NCI-H2196 treated with DMSO at 0.1 percent for 48 hours (cell line): ENCODE measurements at regions not wholly inside any gene's neighbourhood (a gene's known extent, or its start where the extent isn't known, plus 50 kb on each side); places are given as distances from the start of the nearest gene placed in this dataset.

ENCODE experiments used
- DNase-seq: peaks from one replicate; lab custom pipeline; 2025; ENCODE audit not compliant: unreplicated experiment; lab: John Stamatoyannopoulos, UW

GRCh38 chr16:13550254-13550653 is 369.7 kb upstream of the ERCC4 start:
- no peak for DNase-seq

DNA sequence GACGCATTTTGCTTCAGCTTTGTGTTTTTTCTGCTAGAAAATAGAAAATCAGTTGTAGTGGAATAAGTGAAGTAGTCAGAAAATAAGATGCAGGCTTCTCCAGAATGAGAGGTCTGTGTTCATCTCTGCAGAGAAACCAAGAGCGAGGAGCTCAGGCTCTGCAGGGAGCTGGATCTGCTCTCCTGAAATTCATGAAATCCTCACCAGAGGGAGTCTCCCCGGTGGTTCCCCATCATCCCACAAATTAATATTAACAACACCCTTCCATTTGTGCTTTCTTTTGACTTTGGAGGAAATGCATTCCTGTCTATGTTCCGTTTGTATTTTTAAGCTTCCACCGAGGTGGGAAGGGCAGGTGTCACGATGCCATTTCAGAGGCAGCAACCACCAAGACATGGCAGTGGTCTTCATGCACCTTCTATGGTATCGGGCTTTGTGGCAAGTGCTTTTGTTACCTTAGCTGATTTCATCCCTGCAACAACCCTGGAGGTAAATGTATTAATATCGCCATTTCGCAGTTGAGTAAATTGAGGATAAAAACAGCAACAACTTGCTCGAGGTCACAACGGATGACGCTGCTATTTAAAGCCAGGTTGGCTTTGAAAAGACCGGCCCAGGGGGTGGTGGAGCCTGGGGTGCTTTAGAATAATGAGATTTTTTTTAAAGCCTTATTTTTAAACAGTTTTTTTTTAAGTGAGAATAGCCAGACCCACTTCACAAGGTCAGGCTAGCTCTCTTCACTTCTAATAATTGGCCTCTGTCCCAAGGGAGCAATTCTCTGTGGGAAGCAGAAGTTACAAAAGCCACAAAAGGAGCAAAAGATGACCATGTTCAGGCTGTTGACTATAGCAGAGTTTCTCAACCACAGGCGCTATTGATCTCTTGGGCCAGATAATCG is 367.6 kb upstream of the ERCC4 start:
- no peak for DNase-seq

DNA sequence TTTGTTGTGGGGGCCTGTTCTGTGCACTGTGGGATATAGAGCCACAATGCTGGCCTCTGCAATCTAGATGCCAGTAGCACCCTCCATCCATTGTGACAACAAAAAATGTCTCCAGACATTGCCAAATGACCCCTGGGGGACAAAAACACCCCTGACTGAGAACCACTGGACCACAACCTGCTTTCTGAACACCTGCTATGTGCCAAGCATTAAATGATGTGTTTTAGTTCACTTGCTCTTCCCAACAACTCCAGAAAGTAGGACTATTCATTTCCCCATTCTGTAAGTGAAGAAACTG is 367.0 kb upstream of the ERCC4 start:
- DNase-seq: no peak

DNA sequence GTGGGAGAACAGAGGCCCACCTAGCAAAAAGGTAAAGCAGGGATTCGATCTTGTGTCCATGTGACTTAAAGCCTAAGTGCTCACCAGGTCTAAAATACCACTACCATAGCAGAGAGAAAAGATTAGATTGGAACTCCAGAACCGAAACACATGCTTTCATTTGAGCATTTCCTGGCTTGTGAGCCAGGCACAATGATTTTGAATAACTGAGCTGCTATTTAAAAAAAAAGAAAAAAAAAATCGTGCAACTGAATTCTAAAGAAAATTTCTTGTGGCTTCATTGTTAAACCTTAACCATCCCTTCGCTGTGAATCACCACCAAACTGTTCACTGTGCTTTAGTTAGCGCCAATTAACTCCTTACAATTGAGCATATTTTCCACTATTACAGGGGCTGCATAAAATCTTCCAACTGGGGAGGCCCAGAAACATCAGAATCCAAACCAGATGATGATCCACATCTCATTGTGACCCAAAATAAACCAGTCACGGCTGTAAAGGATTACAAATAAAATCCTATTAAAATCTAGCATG is 366.4 kb upstream of the ERCC4 start:
- no peak for DNase-seq

GRCh38 chr16:13554005-13554404 is 365.9 kb upstream of the ERCC4 start:
- no peak for DNase-seq

DNA sequence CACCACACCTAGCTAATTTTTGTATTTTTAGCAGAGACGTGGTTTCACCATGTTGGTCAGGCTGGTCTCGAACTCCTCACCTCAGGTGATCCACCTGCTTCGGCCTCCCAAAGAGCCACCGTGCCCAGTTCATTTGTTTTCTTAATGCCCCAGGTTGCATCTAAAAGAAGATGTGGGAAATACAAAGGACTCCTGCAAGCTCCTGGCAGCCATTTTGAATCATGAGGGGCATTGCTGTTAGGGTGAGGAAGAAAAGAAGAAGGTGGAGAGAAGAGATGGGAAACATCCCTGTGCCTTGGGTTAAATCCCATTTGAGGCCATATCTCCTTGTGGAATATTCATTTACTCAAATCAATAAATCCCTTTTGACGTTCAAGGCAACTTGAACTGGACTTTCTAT is 365.3 kb upstream of the ERCC4 start:
- no peak for DNase-seq

DNA sequence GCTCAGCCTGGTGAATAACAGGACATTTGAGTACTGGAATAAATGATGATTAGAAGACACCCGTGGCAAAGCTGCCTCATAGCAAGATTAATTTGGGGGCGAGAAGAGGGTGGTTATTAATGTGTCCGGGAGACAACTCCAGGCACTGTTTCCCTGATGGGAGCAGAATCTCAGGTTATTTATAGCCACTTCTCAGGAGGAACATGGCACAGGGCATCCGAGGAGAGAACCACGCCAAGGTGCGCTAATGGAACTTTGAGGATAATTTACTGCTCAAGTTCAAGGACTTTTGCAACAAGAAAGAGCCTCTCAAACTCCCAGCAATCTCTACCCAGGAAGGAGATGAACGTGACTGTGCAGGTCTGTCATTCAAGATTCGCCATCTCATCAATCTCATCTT is 362.5 kb upstream of the ERCC4 start:
- DNase-seq: no peak

DNA sequence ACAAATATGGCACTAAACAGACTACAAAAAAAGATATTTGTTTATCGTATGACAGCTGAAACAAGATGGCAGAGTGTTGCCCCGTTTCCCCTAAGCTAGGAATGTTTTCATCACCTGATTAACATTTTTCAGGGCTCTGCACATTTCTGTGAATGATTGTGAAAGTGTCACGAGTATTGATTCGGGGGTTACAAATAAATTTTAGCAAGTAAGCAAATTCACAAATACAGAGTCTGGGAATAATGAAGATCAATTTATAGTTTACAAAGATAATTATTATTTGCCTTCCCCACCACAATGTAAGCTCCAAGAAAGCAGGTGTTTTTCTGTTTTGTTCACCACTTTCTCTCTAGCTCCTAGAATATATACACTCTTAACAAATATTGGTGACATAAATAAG is 361.2 kb upstream of the ERCC4 start:
- DNase-seq: no peak

DNA sequence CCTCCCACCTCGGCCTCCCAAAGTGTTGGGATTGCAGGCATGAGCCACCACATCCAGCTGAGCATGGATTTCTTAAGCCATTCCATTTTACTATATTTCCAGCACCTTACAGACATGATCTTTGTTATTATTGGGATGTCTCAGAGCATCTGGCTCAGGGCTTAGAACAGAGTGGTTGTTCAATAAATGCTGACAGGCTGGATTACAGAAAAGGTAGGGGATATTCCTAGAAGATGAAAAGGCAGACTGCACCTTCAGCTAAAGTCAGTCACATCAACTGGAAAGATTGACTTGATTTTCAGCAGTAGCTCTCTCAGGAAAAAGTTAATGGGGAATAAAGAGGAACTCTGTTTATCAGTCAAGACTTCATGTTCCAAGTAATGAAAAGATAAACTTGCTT is 360.3 kb upstream of the ERCC4 start:
- DNase-seq: no peak

- no peak for DNase-seq
Measured at GRCh38 chr16:13560151-13560550, 359.8 kb upstream of the ERCC4 start.

DNA sequence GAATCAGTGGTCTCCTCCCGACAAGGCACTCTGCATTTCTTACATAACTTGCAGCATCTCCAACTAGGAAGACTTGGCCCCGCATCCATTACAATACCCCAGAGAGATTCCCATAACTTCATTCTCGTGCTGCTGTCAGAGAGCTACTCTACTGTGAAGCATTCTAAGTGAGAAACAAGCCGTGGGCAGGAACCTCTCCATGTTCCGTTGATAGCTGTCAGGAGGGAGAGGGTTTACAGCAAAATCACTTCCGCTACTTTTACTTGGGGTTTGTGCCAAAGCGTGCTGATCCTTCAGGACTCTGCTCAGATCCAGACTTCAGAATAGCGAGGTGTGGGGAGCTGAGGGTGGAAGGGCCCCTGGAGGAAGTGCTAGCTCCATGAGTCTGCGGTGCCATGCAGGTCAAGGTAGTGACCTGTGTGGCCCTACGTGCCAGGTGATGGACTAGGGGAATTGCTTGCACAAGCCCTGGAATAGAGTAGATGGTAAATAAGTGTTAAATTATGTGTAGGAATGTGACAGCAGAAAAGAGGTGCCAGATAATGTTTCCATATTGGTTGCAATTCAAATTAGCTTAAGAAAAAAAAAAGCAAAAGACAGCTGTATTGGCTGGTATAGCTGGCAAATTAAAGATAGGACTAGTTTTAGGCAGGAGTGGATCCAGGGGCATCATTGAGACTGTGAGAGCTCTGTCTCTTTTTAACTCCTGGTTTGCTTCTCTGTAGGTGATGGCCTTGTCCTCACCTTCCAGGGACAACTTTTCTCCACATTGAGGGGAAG is 358.5 kb upstream of the ERCC4 start:
- DNase-seq: no peak

GRCh38 chr16:13568803-13569202 is 351.2 kb upstream of the ERCC4 start:
- DNase-seq: no peak

DNA sequence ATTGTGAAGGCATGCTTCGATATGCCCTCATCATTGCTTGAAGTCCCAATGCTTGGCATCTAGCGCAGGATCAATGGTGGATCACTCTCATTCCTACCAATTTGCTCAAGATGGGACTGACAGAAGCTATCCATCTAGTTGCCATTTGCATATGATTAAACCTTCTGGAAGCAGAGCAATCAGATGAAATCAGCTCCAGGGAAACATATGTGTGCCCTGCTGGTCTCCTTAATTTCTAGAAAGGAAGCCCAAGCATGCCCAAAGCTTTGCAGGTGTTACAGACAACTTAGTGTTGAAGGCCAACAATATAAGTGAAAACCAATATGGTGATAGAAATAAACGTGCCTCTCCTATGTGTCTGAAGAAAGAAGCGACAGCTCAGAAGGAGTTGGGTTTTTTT is 350.0 kb upstream of the ERCC4 start:
- DNase-seq: no peak

DNA sequence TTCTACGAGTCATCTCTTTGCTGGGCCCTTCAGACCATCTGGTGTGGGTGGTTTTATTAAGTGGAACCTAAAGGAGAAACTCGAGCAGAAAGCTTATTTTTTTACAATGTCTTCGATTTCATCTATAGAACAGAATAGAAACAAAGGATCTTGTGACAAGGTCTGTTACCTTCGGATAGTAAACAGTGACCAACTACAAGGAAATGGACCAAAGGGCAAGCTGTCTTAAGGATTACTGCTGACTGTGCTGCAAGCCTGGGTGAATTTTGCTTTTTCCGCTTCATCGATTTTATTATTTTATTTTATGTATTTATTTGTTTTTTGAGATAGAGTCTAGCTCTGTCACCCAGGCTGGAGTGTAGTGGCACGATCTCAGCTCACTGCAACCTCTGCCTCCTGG is 348.9 kb upstream of the ERCC4 start:
- DNase-seq: no peak

DNA sequence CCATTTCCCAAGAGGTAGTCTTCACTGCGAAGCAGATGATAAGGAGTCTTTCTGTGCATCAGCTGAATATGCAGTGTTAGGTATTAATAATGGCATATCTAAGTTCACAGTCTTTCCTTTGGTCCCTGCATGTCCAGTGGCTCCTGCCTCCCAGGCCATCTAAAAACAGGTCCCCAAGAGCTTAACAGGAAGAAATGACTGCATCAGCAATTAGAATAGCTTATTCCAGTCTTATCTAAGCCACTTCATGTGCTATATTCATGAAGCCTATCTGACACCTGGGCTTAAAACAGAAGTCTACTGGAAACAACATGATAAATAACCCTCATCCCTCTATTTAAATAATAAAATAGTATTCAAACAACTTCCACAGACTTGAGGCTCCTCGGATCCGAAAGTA is 346.1 kb upstream of the ERCC4 start:
- no peak for DNase-seq

DNA sequence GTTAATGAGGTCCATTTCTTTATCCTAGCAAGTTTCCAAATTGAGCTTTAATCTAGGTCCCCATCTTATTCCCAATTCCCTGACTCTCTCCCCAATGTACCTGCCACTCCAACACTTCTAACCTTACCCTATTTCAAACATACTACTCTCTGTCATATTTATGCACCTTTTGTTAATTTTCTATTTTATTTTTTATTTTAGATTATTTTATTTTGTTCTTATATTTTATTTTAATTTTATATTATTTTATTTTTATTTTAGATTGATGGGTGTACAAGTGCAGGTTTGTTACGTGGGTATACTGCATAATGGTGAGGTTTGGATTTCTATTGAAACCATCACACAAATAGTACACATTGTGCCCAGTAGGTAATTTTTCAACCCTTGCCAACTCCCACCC is 333.9 kb upstream of the ERCC4 start:
- DNase-seq: no peak

- DNase-seq: no peak
Measured at GRCh38 chr16:13587181-13587580, 332.8 kb upstream of the ERCC4 start.

GRCh38 chr16:13594823-13595222 is 325.1 kb upstream of the ERCC4 start:
- no peak for DNase-seq

DNA sequence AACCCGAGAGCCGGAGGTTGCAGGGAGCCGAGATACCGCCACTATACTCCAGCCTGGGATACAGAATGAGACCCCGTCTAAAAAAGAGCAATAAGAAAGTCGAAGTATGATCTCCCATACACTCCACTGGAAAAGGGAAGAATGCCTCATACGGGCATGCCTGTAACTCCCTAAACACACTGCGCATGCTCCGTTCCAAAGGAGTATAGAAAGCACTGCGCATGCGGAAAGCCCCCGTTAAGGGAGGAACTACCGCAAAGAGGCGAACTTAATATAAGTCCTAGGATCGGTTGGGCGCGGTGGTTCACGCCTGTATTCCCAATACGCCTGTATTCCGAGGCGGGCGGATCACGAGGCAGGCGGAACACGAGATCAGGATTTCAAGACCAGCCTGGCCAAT is 313.1 kb upstream of the ERCC4 start:
- no peak for DNase-seq

DNA sequence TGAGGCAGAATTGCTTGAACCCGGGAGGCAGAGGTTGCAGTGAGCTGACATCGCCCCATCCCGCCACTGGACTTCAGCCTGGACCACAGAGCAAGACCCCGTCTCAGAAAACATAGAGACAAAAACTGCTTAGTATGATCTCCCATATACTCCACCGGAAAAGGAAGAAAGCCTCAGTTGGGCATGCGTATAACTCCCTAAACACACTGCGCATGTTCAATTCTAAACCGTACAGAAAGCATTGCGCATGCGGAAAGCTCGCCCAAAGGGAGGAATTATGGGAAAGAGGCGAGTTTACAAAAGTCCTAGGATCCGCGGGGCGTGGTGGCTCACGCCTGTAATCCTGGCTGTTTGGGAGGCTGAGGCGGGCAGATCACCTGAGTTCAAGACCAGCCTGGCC is 312.7 kb upstream of the ERCC4 start:
- no peak for DNase-seq

DNA sequence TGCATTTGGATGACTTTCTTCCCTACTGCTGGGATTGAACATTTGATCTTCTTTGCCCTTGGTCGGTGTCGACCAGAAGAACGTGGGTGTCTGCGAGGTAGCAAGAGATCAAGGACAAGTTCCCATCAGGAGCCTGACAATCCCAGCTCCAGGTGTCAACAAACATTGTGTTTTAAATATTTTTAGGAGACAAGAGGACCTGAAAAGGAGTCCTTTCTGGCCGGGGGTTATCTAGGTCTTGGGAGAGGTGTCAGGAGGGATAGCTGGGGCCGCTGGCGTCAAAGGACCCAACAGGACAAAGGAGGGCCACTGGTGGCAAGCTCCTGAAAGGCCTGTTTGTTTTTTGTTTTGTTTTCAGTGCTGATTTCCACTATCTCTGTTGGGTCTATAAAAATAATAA is 308.4 kb upstream of the ERCC4 start:
- DNase-seq: no peak

- DNase-seq: no peak
Measured at GRCh38 chr16:13612623-13613022, 307.3 kb upstream of the ERCC4 start.
